Heart right ventricle (tissue), 16 donors: ENCODE measurements at regions not wholly inside any gene's neighbourhood (a gene's known extent, or its start where the extent isn't known, plus 50 kb on each side); places are given as distances from the start of the nearest gene placed in this dataset.
A peak's percentile ranks its signal among the peaks of the same experiment; 100 is the strongest.

Experiments
- ATAC-seq, 8 donors: fragments of 200-7000 bp; cut with Tn5 transposase; one replicate each; pipeline ENCODE4 v1.9.1; 2020; ENCODE audit warnings: mild to moderate bottlenecking in 8 of 8, moderate library complexity in 8 of 8, moderate number of reproducible peaks in 1 of 8
- DNase-seq, 2 donors: peaks; one replicate each; pipeline ENCODE4 v3.0.0-alpha.2; 2020
- H3K27ac ChIP-seq, 10 donors: fragments of 200-600 bp; sonication (generic) in 2 of 10; one replicate each; pipeline versions ENCODE4 v1.5.0 to v1.8.0; 2020 to 2022; ENCODE audit warnings: mild to moderate bottlenecking in 3 of 10
- H3K27me3 ChIP-seq, 7 donors: fragments of 200-600 bp; one replicate each; pipeline ENCODE4 v1.8.0; 2021 to 2022; ENCODE audit warnings: mild to moderate bottlenecking in 2 of 7
- H3K36me3 ChIP-seq, 9 donors: fragments of 200-600 bp; sonication (generic) in 1 of 9; one replicate each; pipeline versions ENCODE4 v1.5.0 to v1.8.0; 2020 to 2022; ENCODE audit warnings: mild to moderate bottlenecking in 2 of 9
- H3K4me1 ChIP-seq, 9 donors: fragments of 200-600 bp; sonication (generic) in 1 of 9; one replicate each; pipeline versions ENCODE4 v1.5.0 to v1.8.0; 2020 to 2022; ENCODE audit warnings: mild to moderate bottlenecking in 4 of 9
- H3K4me3 ChIP-seq, 10 donors: fragments of 200-600 bp; sonication (generic) in 2 of 10; one replicate each; pipeline versions ENCODE4 v1.5.0 to v1.8.0; 2020 to 2022; ENCODE audit warnings: mild to moderate bottlenecking in 7 of 10, moderate library complexity in 2 of 10
- H3K9me3 ChIP-seq, 11 donors: fragments of 200-600 bp in 10 of 11; sonication (generic) in 2 of 11; one replicate each; pipeline versions ENCODE4 v1.5.0 to v1.8.0; 2013 to 2022; ENCODE audit warnings: mild to moderate bottlenecking in 2 of 11, control low read depth in 1 of 11, moderate library complexity in 1 of 11
- CTCF ChIP-seq, 9 donors: fragments of 200-600 bp; sonication (generic) in 2 of 9; IDR thresholded peaks; one replicate each; pipeline versions ENCODE4 v1.5.0 to v1.8.0; 2021 to 2022; ENCODE audit warnings: antibody characterized with exemption in 9 of 9, mild to moderate bottlenecking in 5 of 9, moderate library complexity in 1 of 9
- WGBS, 2 donors: extraction: QIAGEN DNeasy Blood & Tissue Kit; methylation state at CpG; one replicate each; pipeline ENCODE4 v1.1.7; 2013; ENCODE audit warnings: inconsistent platforms in 1 of 2; 5-methylcytosine and 5-hydroxymethylcytosine counted together
- intact Hi-C, 10 donors: fragments of 100-400 bp; cut with DNase I; formaldehyde crosslinking; loops; one replicate each; pipeline versions ENCODE4 v1.11.1 to v1.14.2; 2022
- donor health status: Arrhythmogenic right ventricular cardiomyopathy.
- donor health status: ischemic (EF 13 %, LVEDD 7.1; RV severe dilation, severe dysfunction).
- donor health status: healthy with polysubstance abuse.
- donor health status: DM: no; HTN: yes; CAD: no.
- donor health status: DM: no; HTN: no; CAD: no.
- donor health status: ischemic (EF 25% LVEDD 6.9; RV normal size, moderate dysfunction).
- donor health status: ischemic (EF 25% LVEDD 5.7; RV mildly dilated, moderate dysfunction).
- donor health status: healthy.
- donor health status: DM: yes; HTN: yes; CAD: no.
- donor health status: Ischemic cardiomyopathy.
- donor health status: ischemic (EF 35%, LVEDD 5.7; RV mildly dilated, moderate dysfunction).
- donor health status: nonischemic (EF 11% LVEDD 7.7; RV severe dilation, severe dysfunction).
- donor health status: DM: yes; HTN: yes; CAD: no.
- donor health status: PGD.
- donor health status: ischemic (EF 29% LVEDD 5.4; RV normal size, mild dysfunction).
- donor health status: nonischemic (EF 23%, LVEDD 6.1; RV moderate dilation, normal function).

- Histone ChIP-seq H3K4me1 (peaks cover 0 to 21% (median 7%) of the 10 kb centered on the region in 9 donors), H3K36me3 (no peaks in the 10 kb centered on the region), H3K4me3 (no peak overlapping the region), H3K27ac (no peak overlapping the region), H3K9me3 (no peaks in the 10 kb centered on the region), H3K27me3 (no peaks in the 10 kb centered on the region)
- ATAC-seq = no peak
- 92 to 95% methylated on average over 2 of the region's 2 CpGs for WGBS, 2 donors
- DNase-seq = no peak
- intact Hi-C loops = loop anchor here in 5 of 10 donors (5.0 to 10.0 kb wide), 2 partner anchors 160 to 523 kb away; no protein-coding TSS in a partner anchor
- TF ChIP-seq CTCF (IDR thresholded peaks at IDR 0.05) = no peak
These were observed 187.2 kb downstream of the KIT start for GRCh38 chr4:54844911-54845310.

- no peak for TF ChIP-seq CTCF (IDR thresholded peaks at IDR 0.05)
- intact Hi-C loops = loop anchor here in 5 of 10 donors (5.0 to 10.0 kb wide), 2 partner anchors 159 to 522 kb away; no protein-coding TSS in a partner anchor
- Histone ChIP-seq H3K27ac (no peak overlapping the region), H3K36me3 (no peaks in the 10 kb centered on the region), H3K9me3 (no peaks in the 10 kb centered on the region), H3K4me1 (peaks cover 0 to 21% (median 7%) of the 10 kb centered on the region in 9 donors), H3K4me3 (no peak overlapping the region), H3K27me3 (no peaks in the 10 kb centered on the region)
- ATAC-seq (no peak), DNase-seq (no peak)
- WGBS, 2 donors = 68 to 74% methylated on average over 3 of the region's 3 CpGs
These were observed 186.2 kb downstream of the KIT start for GRCh38 chr4:54843946-54844345.

GRCh38 chr4:54843106-54843505, 185.3 kb downstream of the KIT start:
- no peaks in the 10 kb centered on the region for H3K27me3 ChIP-seq
- TF ChIP-seq CTCF (IDR thresholded peaks at IDR 0.05) = no peak
- H3K27ac ChIP-seq = no peak overlapping the region
- H3K9me3 ChIP-seq = no peaks in the 10 kb centered on the region
- no peaks in the 10 kb centered on the region for H3K36me3 ChIP-seq
- ATAC-seq (peak in 5 of 8 donors; percentile 25 to 70 (median 47)), DNase-seq (peak in 1 of 2 donors; percentile 16)
- intact Hi-C loops = loop anchor here in 5 of 10 donors (5.0 to 10.0 kb wide), 2 partner anchors 158 to 521 kb away; no protein-coding TSS in a partner anchor
- peaks cover 0 to 21% (median 7%) of the 10 kb centered on the region in 9 donors for H3K4me1 ChIP-seq
- no peak overlapping the region for H3K4me3 ChIP-seq
- 52 to 65% methylated on average over 6 of the region's 6 CpGs for WGBS, 2 donors

- 65 to 83% methylated on average over 5 of the region's 5 CpGs for WGBS, 2 donors
- intact Hi-C loops = loop anchor here in 5 of 10 donors (5.0 to 10.0 kb wide), 2 partner anchors 158 to 520 kb away; no protein-coding TSS in a partner anchor
- no peak overlapping the region for H3K27ac ChIP-seq
These were observed 184.9 kb downstream of the KIT start for GRCh38 chr4:54842656-54843055.

More at GRCh38 chr4:54842656-54843055, 184.9 kb downstream of the KIT start:
- no peaks in the 10 kb centered on the region for H3K27me3 ChIP-seq
- H3K4me1 ChIP-seq = peaks cover 0 to 21% (median 7%) of the 10 kb centered on the region in 9 donors
- H3K36me3 ChIP-seq = no peaks in the 10 kb centered on the region
- no peak for ATAC-seq
- TF ChIP-seq CTCF (IDR thresholded peaks at IDR 0.05) = no peak
- DNase-seq = no peak
- H3K9me3 ChIP-seq = no peaks in the 10 kb centered on the region
- H3K4me3 ChIP-seq = no peak overlapping the region
